Epithelial cell of esophagus (primary cell): ENCODE measurements at regions not wholly inside any gene's neighbourhood (a gene's known extent, or its start where the extent isn't known, plus 50 kb on each side); places are given as distances from the start of the nearest gene placed in this dataset.

Experiments used
- DNase-seq: peaks from one replicate; pipeline ENCODE4 v3.0.0; 2010; ENCODE audit warnings: low read depth
- H3K4me3 ChIP-seq: 2 replicates; pipeline ENCODE4 v1.5.1; 2011; ENCODE audit warnings: mild to moderate bottlenecking, low read length, control low read depth
- CTCF ChIP-seq: IDR thresholded peaks from 2 replicates; pipeline ENCODE4 v1.5.1; 2011; ENCODE audit warnings: low read depth, mild to moderate bottlenecking, low read length, control low read depth, inconsistent platforms; ENCODE audit not compliant: insufficient read depth; ENCODE audit errors: missing control alignments

DNA sequence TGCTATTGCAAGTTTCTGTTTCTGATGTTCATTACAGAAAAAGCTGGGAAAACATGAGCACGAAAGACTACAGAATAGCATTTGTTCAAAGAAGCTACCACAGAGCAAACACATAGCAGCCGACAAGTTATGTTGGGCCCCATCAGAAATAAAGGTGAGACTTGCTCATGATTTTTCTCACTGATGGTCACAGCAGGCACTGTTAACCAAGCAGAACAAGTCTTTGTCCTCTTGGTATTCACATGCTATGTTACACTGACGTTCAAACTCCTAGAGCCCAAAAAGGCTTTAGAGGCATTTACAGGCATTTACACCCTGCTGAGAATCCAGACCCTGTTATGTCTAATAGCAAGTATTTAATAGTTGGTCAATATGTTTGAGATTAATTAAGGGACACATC, 235.0 kb upstream of the HNMT start:
- no peak for DNase-seq
- no peak for TF ChIP-seq CTCF
- no peak overlapping the region for H3K4me3 ChIP-seq

DNA sequence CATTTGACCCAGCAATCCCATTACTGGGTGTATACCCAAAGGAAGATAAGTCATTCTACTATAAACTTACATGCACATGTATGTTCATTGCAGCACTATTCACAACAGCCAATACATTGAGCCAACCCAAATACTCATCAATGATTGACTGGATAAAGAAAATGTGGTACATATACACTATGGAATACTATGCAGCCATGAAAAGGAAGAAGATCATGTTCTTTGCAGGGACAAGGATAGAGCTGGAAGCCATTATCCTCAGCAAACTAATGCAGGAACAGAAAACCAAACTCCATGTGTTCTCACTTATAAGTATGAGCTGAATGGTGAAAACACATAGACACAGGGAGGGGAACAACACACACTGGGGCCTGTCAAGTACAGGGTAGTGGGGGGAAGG, 226.7 kb upstream of the HNMT start:
- TF ChIP-seq CTCF, result no peak
- H3K4me3 ChIP-seq, result no peak overlapping the region
- DNase-seq, result no peak

GRCh38 chr2:137741784-137742362, 222.4 kb upstream of the HNMT start:
- H3K4me3 ChIP-seq, result no peak overlapping the region
- no peak for TF ChIP-seq CTCF
- DNase-seq, result no peak

GRCh38 chr2:137747509-137747908, 216.8 kb upstream of the HNMT start:
- TF ChIP-seq CTCF, result no peak
- no peak for DNase-seq

GRCh38 chr2:137748533-137748932, 215.7 kb upstream of the HNMT start:
- no peak for TF ChIP-seq CTCF
- DNase-seq, result no peak
- H3K4me3 ChIP-seq, result no peak overlapping the region

More at GRCh38 chr2:137747509-137747908, 216.8 kb upstream of the HNMT start:
- no peak overlapping the region for H3K4me3 ChIP-seq

DNA sequence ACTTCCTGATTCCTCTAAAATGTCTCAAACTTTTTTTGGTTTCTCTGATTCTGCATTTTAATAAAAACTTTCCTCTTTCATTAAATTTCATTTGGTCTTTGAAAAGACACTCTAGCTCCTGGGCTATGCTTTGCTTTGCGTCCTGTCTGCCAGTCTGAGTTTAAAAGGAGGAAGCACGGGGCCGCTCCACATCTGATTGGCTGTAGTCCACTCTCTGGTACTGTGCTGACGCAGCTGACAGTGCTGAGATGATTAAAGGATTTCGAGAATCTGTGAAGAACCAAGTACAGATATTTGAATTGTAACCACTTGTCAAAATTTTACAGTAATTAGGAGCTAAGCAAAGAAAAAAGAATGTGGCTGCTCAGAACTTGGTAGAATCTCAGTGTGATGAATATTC, 199.6 kb upstream of the HNMT start:
- no peak overlapping the region for H3K4me3 ChIP-seq
- peak; percentile 2 for DNase-seq
- no peak for TF ChIP-seq CTCF

DNA sequence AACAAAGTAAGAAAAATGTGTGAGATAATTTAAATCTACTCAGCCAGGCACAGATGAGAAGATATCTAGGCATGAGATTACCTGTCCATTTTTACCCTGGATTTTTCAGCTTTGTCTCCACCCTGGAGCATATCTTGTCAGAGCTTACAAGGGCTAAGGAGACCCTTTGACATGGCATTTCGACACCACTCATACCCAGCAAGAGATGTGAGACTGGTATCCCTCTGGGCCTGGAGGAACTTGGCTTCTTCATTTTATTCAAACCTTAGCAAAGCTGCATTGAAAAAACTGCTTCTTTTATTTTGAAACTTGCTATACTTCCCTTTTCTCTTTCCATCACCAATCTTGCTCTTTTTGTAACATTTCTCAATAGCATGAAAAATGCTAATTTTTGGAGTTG, 194.9 kb upstream of the HNMT start:
- DNase-seq, result no peak
- TF ChIP-seq CTCF, result no peak
- no peak overlapping the region for H3K4me3 ChIP-seq
